K562 (cell line): ENCODE measurements at regions not wholly inside any gene's neighbourhood (a gene's known extent, or its start where the extent isn't known, plus 50 kb on each side); places are given as distances from the start of the nearest gene placed in this dataset.

Experiments used
- ATAC-seq: fragments of 200-7000 bp; cut with Tn5 transposase; 3 replicates; pipeline ENCODE4 v1.9.1; 2020; ENCODE audit warnings: moderate library complexity
- BruUV-seq: library from RNA; stranded (reverse); fragments of 400-500 nt; replicated peaks from 2 replicates; lab custom pipeline; 2021; lab: Mats Ljungman, UMichigan
- CTCF ChIA-PET: fragments of 300-600 bp; formaldehyde crosslinking; extraction: SDS; loops from one replicate; lab custom pipeline; 2021; ENCODE audit warnings: low intra/inter-chr PET ratio; lab: Yijun Ruan, JAX
- POLR2A ChIA-PET: fragments of 300-600, 350-650 bp; sonication (Branson Sonifier 250); formaldehyde crosslinking; extraction: SDS; loops from one replicate; lab custom pipeline; 2021; ENCODE audit warnings: antibody characterized with exemption, inconsistent platforms; lab: Yijun Ruan, JAX
- DNase-seq, 4 experiments: peaks; one replicate each; pipeline versions ENCODE4 v3.0.0 to v3.0.0-alpha.2; 2011 to 2018; ENCODE audit warnings: low spot score in 3 of 4, mixed read lengths in 3 of 4; ENCODE audit errors: extremely low read depth in 1 of 4
- FAIRE-seq: peaks from 2 replicates; lab custom pipeline; 2011; peaks lifted over from hg19 to GRCh38; lab: Jason Lieb, UNC
- H2AFZ ChIP-seq: 2 replicates; pipeline ENCODE4 v1.6.0; 2011; ENCODE audit warnings: low read depth, low read length, control low read depth, inconsistent platforms
- H3K27ac ChIP-seq: fragments of 200-600 bp; 3 replicates; pipeline ENCODE4 v1.8.0; 2011; ENCODE audit warnings: low read depth, mild to moderate bottlenecking, control low read depth, inconsistent platforms, low read length, moderate library complexity, mixed read lengths; ENCODE audit errors: extremely low read depth
- H3K27me3 ChIP-seq, 2 experiments: fragments of 300-600 bp in 1 of 2; 2 replicates in 1 of 2; 3 replicates in 1 of 2; pipeline versions ENCODE4 v1.6.0 to v1.8.0; 2011; ENCODE audit warnings: inconsistent platforms in 2 of 2, low read length in 2 of 2, mild to moderate bottlenecking in 1 of 2, mixed read lengths in 1 of 2, moderate library complexity in 1 of 2; ENCODE audit not compliant: control insufficient read depth in 2 of 2, insufficient read depth in 2 of 2
- H3K36me3 ChIP-seq: fragments of 300-600 bp; 3 replicates; pipeline ENCODE4 v1.8.0; 2011; ENCODE audit warnings: mild to moderate bottlenecking, low read length, inconsistent platforms; ENCODE audit not compliant: control insufficient read depth, insufficient read depth
- H3K4me1 ChIP-seq, 2 experiments: fragments of 200-600 bp in 1 of 2; replicated peaks in 1 of 2; 2 replicates in 1 of 2; 3 replicates in 1 of 2; pipeline versions ENCODE4 v1.5.1 to v1.8.0; 2011; ENCODE audit warnings: inconsistent platforms in 2 of 2, low read length in 2 of 2, mild to moderate bottlenecking in 1 of 2, mixed read lengths in 1 of 2, moderate library complexity in 1 of 2; ENCODE audit not compliant: control insufficient read depth in 2 of 2, insufficient read depth in 2 of 2
- H3K4me2 ChIP-seq: 2 replicates; pipeline ENCODE4 v1.6.1; 2011; ENCODE audit warnings: low read length, control low read depth, inconsistent platforms, mixed read lengths; ENCODE audit not compliant: insufficient read depth
- H3K4me3 ChIP-seq: fragments of 200-600 bp; sonication (generic), shearing (Covaris generic); 2 replicates; pipeline ENCODE4 v1.5.1; 2016; ENCODE audit warnings: control low read depth, inconsistent platforms
- H3K79me2 ChIP-seq: fragments of 200-600 bp; 3 replicates; pipeline ENCODE4 v1.8.0; 2011; ENCODE audit warnings: low read length, inconsistent platforms; ENCODE audit not compliant: control insufficient read depth, insufficient read depth
- H3K9ac ChIP-seq, 2 experiments: 2 replicates each; pipeline versions ENCODE4 v1.6.0 to v1.6.1; 2011; ENCODE audit warnings: low read depth in 2 of 2, low read length in 2 of 2, control low read depth in 1 of 2, inconsistent platforms in 1 of 2, mild to moderate bottlenecking in 1 of 2, mixed read lengths in 1 of 2; ENCODE audit not compliant: insufficient read depth in 1 of 2
- H3K9me1 ChIP-seq: one replicate; pipeline ENCODE4 v1.6.0; 2011; ENCODE audit warnings: inconsistent platforms, mild to moderate bottlenecking, low read length, moderate library complexity; ENCODE audit not compliant: control insufficient read depth, insufficient read depth
- H3K9me3 ChIP-seq: replicated peaks from 2 replicates; pipeline ENCODE4 v1.5.1; 2011; ENCODE audit warnings: low read depth, low read length, inconsistent platforms; ENCODE audit not compliant: control insufficient read depth, insufficient read depth
- H4K20me1 ChIP-seq: replicated peaks from 2 replicates; pipeline ENCODE4 v1.6.1; 2011; ENCODE audit warnings: low read length, inconsistent platforms, mixed read lengths; ENCODE audit not compliant: control insufficient read depth, insufficient read depth
- CEBPB ChIP-seq: fragments of 450-650 bp; IDR thresholded peaks from 2 replicates; pipeline ENCODE4 v1.6.1; 2016; ENCODE audit warnings: missing genetic modification characterization, missing compliant biosample characterization
- HDAC8 ChIP-seq: fragments of 450-650 bp; IDR thresholded peaks from 2 replicates; pipeline ENCODE4 v1.6.1; 2016; ENCODE audit warnings: mild to moderate bottlenecking, missing genetic modification characterization, moderate library complexity, missing compliant biosample characterization
- MCM7 ChIP-seq, 2 experiments: fragments of 450-650 bp; IDR thresholded peaks; 2 replicates each; pipeline ENCODE4 v1.6.1; 2016 to 2018
- SMC3 ChIP-seq: conservative IDR thresholded peaks from 2 replicates; pipeline ENCODE4 v1.6.1; 2011; ENCODE audit warnings: low read depth, low read length, improper control_type of control experiment; ENCODE audit not compliant: insufficient read depth
- THAP12 ChIP-seq: fragments of 250-450 bp; sonication (Bioruptor Pico); IDR thresholded peaks from 2 replicates; pipeline ENCODE4 v1.9.0; 2021; ENCODE audit warnings: mild to moderate bottlenecking, inconsistent platforms
- WGBS: fragments of 100-300 bp; shearing (Covaris generic); methylation state at CpG from one replicate; pipeline ENCODE4 v1.1.6; 2016; ENCODE audit warnings: low coverage, mixed read lengths; ENCODE audit not compliant: insufficient coverage; ENCODE audit errors: missing lambda C conversion rate; 5-methylcytosine and 5-hydroxymethylcytosine counted together
- in situ Hi-C: fragments of 300-500 bp; cut with MboI; formaldehyde crosslinking; loops from 4 replicates; pipeline ENCODE4 v1.15.0; 2018; ENCODE audit warnings: inconsistent platforms, mixed read lengths
- intact Hi-C: fragments of 100-400 bp; cut with micrococcal nuclease; formaldehyde crosslinking; loops from 2 replicates; pipeline ENCODE4 v1.14.2; 2022

GRCh38 chr17:34850023-34850422 is 111.2 kb downstream of the CCT6B start:
- WGBS = 1% methylated on average over 4 of the region's 4 CpGs

More at GRCh38 chr17:34850023-34850422, 111.2 kb downstream of the CCT6B start:
- intact Hi-C loops = no loop called here
- FAIRE-seq = no peak
- no peak overlapping the region for H3K4me3 ChIP-seq
- no peaks in the 10 kb centered on the region for H3K36me3 ChIP-seq
- H3K4me2 ChIP-seq = no peak overlapping the region
- BruUV-seq = no TSS peak
- H3K9ac ChIP-seq = no peak overlapping the region
- H3K9me3 ChIP-seq = no peaks in the 10 kb centered on the region
- ATAC-seq = no peak
- no peaks in the 10 kb centered on the region; a peak in 1 of 5 replicates for H3K4me1 ChIP-seq
- no peak overlapping the region for H3K27ac ChIP-seq
- CTCF ChIA-PET = no interaction called here
- no peak for DNase-seq
- in situ Hi-C loops = no loop called here
- H3K79me2 ChIP-seq = no peaks in the 10 kb centered on the region
- POLR2A ChIA-PET = no interaction called here
- H4K20me1 ChIP-seq = no peaks in the 10 kb centered on the region
- no peak overlapping the region for H2AFZ ChIP-seq
- peaks cover 0 to 20% of the 10 kb centered on the region in 2 experiments; a peak in 2 of 5 replicates for H3K27me3 ChIP-seq
- TF ChIP-seq CEBPB (tag) (peak; percentile 49; the same call in 1 of the 2 replicates), MCM7 (IDR thresholded peaks at IDR 0.05) (no peak), HDAC8 (no peak), THAP12 (CRISPR knock-in tag) (no peak), SMC3 (no peak)
- no peaks in the 10 kb centered on the region for H3K9me1 ChIP-seq
